RWPE1 (cell line): ENCODE measurements at regions not wholly inside any gene's neighbourhood (a gene's known extent, or its start where the extent isn't known, plus 50 kb on each side); places are given as distances from the start of the nearest gene placed in this dataset.

Experiments used
- CTCF ChIA-PET: fragments of 350-600 bp; sonication (Branson Sonifier 250); formaldehyde crosslinking; extraction: SDS; loops from one replicate; lab custom pipeline; 2021; lab: Yijun Ruan, JAX
- POLR2A ChIA-PET: fragments of 400-600 bp; formaldehyde crosslinking; extraction: SDS; loops from one replicate; lab custom pipeline; 2020; ENCODE audit warnings: antibody characterized with exemption; ENCODE audit not compliant: low non-redundant PET; lab: Yijun Ruan, JAX
- DNase-seq: peaks from one replicate; pipeline ENCODE4 v3.0.0; 2012; ENCODE audit warnings: low spot score
- H3K27ac ChIP-seq: fragments of 450-650 bp; 2 replicates; pipeline ENCODE4 v1.5.1; 2017
- TF ChIP-seq, protein P1 (sequence below): fragments of 450-650 bp; conservative IDR thresholded peaks from 2 replicates; pipeline ENCODE4 v1.5.1; 2017; ENCODE audit warnings: low read depth, mild to moderate bottlenecking

DNA sequence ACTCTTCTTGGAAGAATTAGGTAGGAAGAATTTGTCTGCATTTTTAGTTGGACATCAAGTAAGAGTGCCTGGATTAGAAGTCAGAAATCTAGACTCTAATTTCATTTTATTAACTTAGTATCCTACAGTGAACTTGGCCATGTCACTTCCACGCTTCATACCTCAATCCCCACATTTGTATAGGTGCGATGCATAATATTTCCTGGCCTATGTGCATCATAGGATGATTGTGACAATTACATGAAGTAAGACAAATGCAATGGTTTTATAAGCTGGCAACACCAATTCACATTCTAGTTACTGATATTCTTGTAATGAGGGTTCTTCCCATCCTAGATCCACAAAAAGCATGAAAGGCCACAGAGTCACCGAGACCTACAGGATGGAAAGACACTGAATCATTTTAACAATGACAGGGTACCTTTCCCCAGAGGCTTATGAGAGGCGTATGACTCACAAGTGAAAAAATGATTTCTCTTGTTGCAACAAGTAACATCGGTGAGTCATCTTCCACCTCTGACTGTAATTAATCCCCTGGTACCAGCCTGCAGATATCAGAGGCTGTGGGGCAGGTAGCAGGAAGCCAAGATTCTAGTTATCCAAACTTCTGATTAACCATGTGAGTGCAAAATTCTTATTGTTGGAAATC is 56.0 kb upstream of the OR5AK2 start:
- TF ChIP-seq, protein P1, sequence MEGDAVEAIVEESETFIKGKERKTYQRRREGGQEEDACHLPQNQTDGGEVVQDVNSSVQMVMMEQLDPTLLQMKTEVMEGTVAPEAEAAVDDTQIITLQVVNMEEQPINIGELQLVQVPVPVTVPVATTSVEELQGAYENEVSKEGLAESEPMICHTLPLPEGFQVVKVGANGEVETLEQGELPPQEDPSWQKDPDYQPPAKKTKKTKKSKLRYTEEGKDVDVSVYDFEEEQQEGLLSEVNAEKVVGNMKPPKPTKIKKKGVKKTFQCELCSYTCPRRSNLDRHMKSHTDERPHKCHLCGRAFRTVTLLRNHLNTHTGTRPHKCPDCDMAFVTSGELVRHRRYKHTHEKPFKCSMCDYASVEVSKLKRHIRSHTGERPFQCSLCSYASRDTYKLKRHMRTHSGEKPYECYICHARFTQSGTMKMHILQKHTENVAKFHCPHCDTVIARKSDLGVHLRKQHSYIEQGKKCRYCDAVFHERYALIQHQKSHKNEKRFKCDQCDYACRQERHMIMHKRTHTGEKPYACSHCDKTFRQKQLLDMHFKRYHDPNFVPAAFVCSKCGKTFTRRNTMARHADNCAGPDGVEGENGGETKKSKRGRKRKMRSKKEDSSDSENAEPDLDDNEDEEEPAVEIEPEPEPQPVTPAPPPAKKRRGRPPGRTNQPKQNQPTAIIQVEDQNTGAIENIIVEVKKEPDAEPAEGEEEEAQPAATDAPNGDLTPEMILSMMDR, result no peak
- ChIA-PET CTCF (no interaction called here), POLR2A (no interaction called here)
- DNase-seq, result peak; percentile 92
- H3K27ac ChIP-seq, result no peak overlapping the region

DNA sequence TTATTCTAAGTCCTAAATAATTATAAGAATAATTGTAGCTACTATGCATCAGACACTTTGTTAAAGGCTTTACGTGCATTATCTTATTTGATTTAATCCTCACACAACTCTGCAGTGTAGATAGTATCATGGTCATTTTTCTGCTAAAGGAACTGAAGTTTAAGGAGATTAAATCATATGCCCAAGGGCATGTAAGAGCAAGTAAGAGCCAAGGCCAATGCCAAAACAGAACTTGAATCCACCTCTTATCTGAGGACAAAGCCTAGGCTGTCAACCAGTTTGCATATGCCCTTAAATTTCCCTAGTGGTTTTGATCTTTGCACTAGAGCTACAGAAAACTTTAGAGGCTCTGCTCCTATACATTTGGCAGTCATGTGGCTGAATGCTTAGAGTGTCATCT is 65.6 kb upstream of the OR5AK2 start:
- no peak overlapping the region for H3K27ac ChIP-seq
- TF ChIP-seq, protein P1, result no peak
- ChIA-PET CTCF (no interaction called here), POLR2A (no interaction called here)
- DNase-seq, result no peak

DNA sequence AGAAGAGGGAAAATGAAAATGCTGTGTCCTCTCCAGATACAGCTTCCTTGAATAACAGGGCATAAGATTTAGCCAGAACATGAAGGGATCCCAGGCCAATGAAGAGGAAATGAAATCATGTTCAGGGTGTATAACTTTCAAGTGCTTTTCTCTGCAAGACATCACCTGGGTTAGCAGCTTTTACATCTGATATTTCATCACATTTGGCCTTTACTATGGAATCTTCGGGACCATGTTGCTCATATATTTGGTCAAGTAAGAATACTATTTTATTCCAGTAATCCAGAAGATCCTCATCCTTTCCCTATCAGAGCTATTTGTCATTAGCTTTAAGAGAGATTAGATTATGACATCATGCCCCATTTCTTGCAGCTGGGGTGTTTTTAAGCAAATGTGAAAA is 66.3 kb upstream of the OR5AK2 start:
- TF ChIP-seq, protein P1, result no peak
- CTCF ChIA-PET, result no interaction called here
- H3K27ac ChIP-seq, result no peak overlapping the region
- POLR2A ChIA-PET, result no interaction called here
- DNase-seq, result no peak

DNA sequence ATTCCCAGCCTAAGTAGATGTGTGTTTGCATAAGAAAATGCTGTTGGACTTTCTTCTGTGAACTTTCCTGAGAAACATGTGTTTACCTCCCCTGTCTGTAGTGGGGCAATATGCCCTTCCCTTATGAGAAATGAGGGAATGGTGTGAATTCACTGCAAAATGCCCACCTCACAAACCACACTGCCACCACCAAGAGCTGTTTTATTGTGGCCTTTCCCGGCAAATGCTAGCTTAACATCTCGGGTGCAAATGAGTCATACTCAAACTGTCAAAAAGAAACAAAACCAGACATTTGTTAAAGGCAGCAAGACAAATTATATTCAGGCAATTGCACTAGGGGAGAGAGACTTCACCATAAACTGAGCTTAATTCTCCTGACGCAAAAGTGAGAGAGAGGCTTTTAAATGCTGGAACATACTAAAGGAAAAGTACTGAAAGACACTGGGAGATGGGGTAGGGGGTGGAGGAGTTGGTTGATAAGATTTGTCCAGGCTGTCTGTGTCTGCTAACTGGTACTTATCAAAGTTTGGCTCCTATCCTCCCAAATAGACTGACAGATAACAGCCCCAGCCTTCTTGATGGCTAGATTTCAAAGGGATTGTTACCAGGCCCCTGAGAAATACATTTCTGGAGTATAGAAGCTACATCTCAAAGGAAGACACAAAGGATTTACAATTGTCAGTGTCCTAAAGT is 70.9 kb upstream of the OR5AK2 start:
- ChIA-PET CTCF (no interaction called here), POLR2A (no interaction called here)
- TF ChIP-seq, protein P1, result no peak
- no peak overlapping the region for H3K27ac ChIP-seq
- DNase-seq, result no peak

DNA sequence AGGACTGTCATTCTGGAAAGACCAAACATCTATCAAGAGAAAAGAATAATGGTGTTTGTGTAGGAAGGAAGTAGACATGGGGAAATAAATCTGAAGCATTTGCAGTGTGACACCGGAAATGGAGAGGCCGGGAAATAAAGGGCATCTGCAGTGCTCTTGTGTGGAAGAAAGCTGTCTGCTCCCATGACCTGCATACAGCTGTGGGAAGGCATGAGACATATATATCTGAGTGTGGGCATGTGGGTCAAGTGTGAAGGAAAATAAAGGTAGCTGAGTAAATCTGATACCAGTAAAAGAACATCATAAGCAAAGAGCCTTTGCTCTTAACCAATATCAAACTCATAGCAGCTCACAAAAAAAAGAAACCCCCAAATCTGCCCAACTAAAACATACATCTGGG is 72.1 kb upstream of the OR5AK2 start:
- no peak for DNase-seq
- POLR2A ChIA-PET, result no interaction called here
- CTCF ChIA-PET, result no interaction called here
- TF ChIP-seq, protein P1, result no peak
- H3K27ac ChIP-seq, result no peak overlapping the region

DNA sequence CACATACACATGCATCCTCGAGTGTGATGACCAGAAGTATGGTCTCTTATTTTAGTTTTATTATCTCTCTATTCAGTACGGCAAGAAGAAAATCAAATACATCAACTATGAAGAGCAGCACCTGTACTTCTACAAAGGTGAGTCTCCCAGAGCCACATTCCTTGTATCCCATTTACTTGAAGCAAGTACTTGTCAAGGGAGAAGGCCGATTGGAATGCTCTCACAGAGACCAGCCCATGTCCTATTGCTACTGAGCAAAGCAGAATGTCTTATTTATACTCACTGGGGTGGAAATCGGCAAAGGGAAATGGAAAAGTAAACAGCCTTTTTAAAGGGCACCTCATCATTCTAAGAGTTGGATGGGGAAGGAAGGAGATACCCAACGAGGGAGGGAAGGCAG is 72.6 kb upstream of the OR5AK2 start:
- ChIA-PET CTCF (no interaction called here), POLR2A (no interaction called here)
- TF ChIP-seq, protein P1, result no peak
- no peak overlapping the region for H3K27ac ChIP-seq
- no peak for DNase-seq
